Thyroid gland (tissue), 4 donors: ENCODE measurements at regions not wholly inside any gene's neighbourhood (a gene's known extent, or its start where the extent isn't known, plus 50 kb on each side); places are given as distances from the start of the nearest gene placed in this dataset.

Experiments
- DNase-seq, 2 donors: peaks; one replicate each; pipeline ENCODE4 v3.0.0-alpha.2; 2019
- H3K27ac ChIP-seq, 3 donors: fragments of 200-600 bp; sonication (generic); 1 replicate in 2 of 3; 2 replicates in 1 of 3; pipeline ENCODE4 v1.5.1; 2016 to 2019; ENCODE audit warnings: mild to moderate bottlenecking in 1 of 3, moderate library complexity in 1 of 3
- H3K27me3 ChIP-seq: fragments of 200-600 bp; sonication (generic); one replicate; pipeline ENCODE4 v1.5.1; 2019
- H3K36me3 ChIP-seq, 2 donors: fragments of 200-600 bp; sonication (generic); one replicate each; pipeline ENCODE4 v1.5.1; 2016 to 2019
- H3K4me1 ChIP-seq, 2 donors: fragments of 200-600 bp; sonication (generic); one replicate each; pipeline ENCODE4 v1.5.1; 2017 to 2019
- H3K4me3 ChIP-seq, 3 donors: fragments of 200-600 bp; sonication (generic); replicated peaks in 1 of 3; 1 replicate in 2 of 3; 2 replicates in 1 of 3; pipeline ENCODE4 v1.5.1; 2016; ENCODE audit warnings: mild to moderate bottlenecking in 1 of 3
- H3K9me3 ChIP-seq: fragments of 200-600 bp; sonication (generic); one replicate; pipeline ENCODE4 v1.5.1; 2017
- CTCF ChIP-seq, 6 experiments: fragments of 200-600 bp in 3 of 6; fragments of 450-650 bp in 3 of 6; sonication (generic) in 3 of 6; IDR thresholded peaks; one replicate each; pipeline ENCODE4 v1.5.1; 2016 to 2019; ENCODE audit warnings: antibody characterized with exemption in 6 of 6, mild to moderate bottlenecking in 2 of 6, inconsistent platforms in 1 of 6, moderate library complexity in 1 of 6
- POLR2A ChIP-seq, 2 donors: fragments of 450-650 bp; IDR thresholded peaks; one replicate each; pipeline ENCODE4 v1.6.1; 2017; ENCODE audit warnings: antibody characterized with exemption in 2 of 2, mild to moderate bottlenecking in 2 of 2, moderate library complexity in 1 of 2
- whole genome bisulfite sequencing, 2 donors: methylation state at CpG; one replicate each; pipeline ENCODE4 v1.1.5; 2017; 5-methylcytosine and 5-hydroxymethylcytosine counted together
- intact Hi-C: fragments of 100-400 bp; cut with DNase I; formaldehyde crosslinking; loops from one replicate; pipeline ENCODE4 v1.15.1; 2023

GRCh38 chr2:173584676-173585458 lies 230.2 kb downstream of the CDCA7 start:
- H3K36me3 ChIP-seq, result no peaks in the 10 kb centered on the region
- WGBS, 2 donors, result 80 to 87% methylated on average over 4 of the region's 4 CpGs
- intact Hi-C loops, result loop anchor here (5.0 kb wide), 1 partner anchor 267 kb away; no protein-coding TSS in a partner anchor
- H3K4me3 ChIP-seq, result no peak overlapping the region
- peaks cover 11 to 14% of the 10 kb centered on the region in 2 donors for H3K4me1 ChIP-seq
- no peak for DNase-seq
- H3K9me3 ChIP-seq, result no peaks in the 10 kb centered on the region
- TF ChIP-seq POLR2A (IDR thresholded peaks at IDR 0.05) (no peak), CTCF (IDR thresholded peaks at IDR 0.05) (no peak)
- no peaks in the 10 kb centered on the region for H3K27me3 ChIP-seq
- no peak overlapping the region for H3K27ac ChIP-seq

GRCh38 chr2:173588931-173589369 lies 234.3 kb downstream of the CDCA7 start:
- peak; percentile 5 to 8 for DNase-seq
- no peaks in the 10 kb centered on the region for H3K9me3 ChIP-seq
- H3K4me1 ChIP-seq, result peaks cover 19 to 23% of the 10 kb centered on the region in 2 donors
- intact Hi-C loops, result loop anchor here (5.0 kb wide), 1 partner anchor 263 kb away; no protein-coding TSS in a partner anchor
- TF ChIP-seq CTCF (IDR thresholded peaks at IDR 0.05) (no peak), POLR2A (IDR thresholded peaks at IDR 0.05) (no peak)
- H3K4me3 ChIP-seq, result no peak overlapping the region
- peak overlapping the region; percentile 53 to 77 (median 68) for H3K27ac ChIP-seq
- WGBS, 2 donors, result 63 to 69% methylated on average over 9 of the region's 9 CpGs
- no peaks in the 10 kb centered on the region for H3K27me3 ChIP-seq
- no peaks in the 10 kb centered on the region for H3K36me3 ChIP-seq

- Histone ChIP-seq H3K27ac (peak overlapping the region; percentile 53 to 77 (median 68)), H3K4me1 (peaks cover 19 to 23% of the 10 kb centered on the region in 2 donors), H3K36me3 (no peaks in the 10 kb centered on the region), H3K9me3 (no peaks in the 10 kb centered on the region), H3K27me3 (no peaks in the 10 kb centered on the region), H3K4me3 (no peak overlapping the region)
- TF ChIP-seq CTCF (IDR thresholded peaks at IDR 0.05) (no peak), POLR2A (IDR thresholded peaks at IDR 0.05) (no peak)
- intact Hi-C loops, result loop anchor here (5.0 kb wide), 1 partner anchor 263 kb away; no protein-coding TSS in a partner anchor
- WGBS, 2 donors, result 39 to 48% methylated on average over 3 of the region's 3 CpGs
- peak; percentile 37 to 53 for DNase-seq
These were observed 235.1 kb downstream of the CDCA7 start for GRCh38 chr2:173589604-173590275.

GRCh38 chr2:173590276-173590861 lies 235.7 kb downstream of the CDCA7 start:
- peak overlapping the region; percentile 68 to 77 (median 71) for H3K27ac ChIP-seq

More at GRCh38 chr2:173590276-173590861, 235.7 kb downstream of the CDCA7 start:
- Histone ChIP-seq H3K4me1 (peaks cover 19 to 23% of the 10 kb centered on the region in 2 donors), H3K9me3 (no peaks in the 10 kb centered on the region), H3K36me3 (no peaks in the 10 kb centered on the region), H3K4me3 (no peak overlapping the region), H3K27me3 (no peaks in the 10 kb centered on the region)
- WGBS, 2 donors, result 25 to 31% methylated on average over 6 of the region's 6 CpGs
- peak; percentile 97 to 98 for DNase-seq
- intact Hi-C loops, result no loop called here
- TF ChIP-seq POLR2A (IDR thresholded peaks at IDR 0.05), result no peak
- TF ChIP-seq CTCF (IDR thresholded peaks at IDR 0.05), result no peak
